ENCODE measurements at regions not wholly inside any gene's neighbourhood (a gene's known extent, or its start where the extent isn't known, plus 50 kb on each side); places are given as distances from the start of the nearest gene placed in this dataset.

GRCh38 chr6:97812940-97813339 lies 529.9 kb upstream of the MMS22L start:
- TF ChIP-seq EZH2 (IDR thresholded peaks at IDR 0.05; ENCODE audit: low read depth, low read length, severe bottlenecking) (no peak), JUND (IDR thresholded peaks at IDR 0.05; ENCODE audit: low read length) (no peak), CTCF (IDR thresholded peaks at IDR 0.05; ENCODE audit: control extremely low read depth in 1 of 3, insufficient read depth in 1 of 3, low read depth in 1 of 3, low read length in 3 of 3) (no peak), SIN3A (conservative IDR thresholded peaks at IDR 0.05 in 1 of 2, IDR thresholded peaks at IDR 0.05 in 1 of 2; ENCODE audit: low read depth in 1 of 2, low read length in 2 of 2) (no peak), MAFK (IDR thresholded peaks at IDR 0.05; ENCODE audit: low read depth, low read length) (no peak), POLR2A (IDR thresholded peaks at IDR 0.05; ENCODE audit: control extremely low read depth in 1 of 2, low read depth in 2 of 2, low read length in 2 of 2) (no peak), TCF12 (IDR thresholded peaks at IDR 0.05; ENCODE audit: low read depth, low read length) (no peak), ATF2 (IDR thresholded peaks at IDR 0.05; ENCODE audit: low read length) (no peak), POLR2AphosphoS5 (IDR thresholded peaks at IDR 0.05; ENCODE audit: low read depth, low read length) (no peak), KDM1A (IDR thresholded peaks at IDR 0.05; ENCODE audit: borderline replicate concordance, low read length) (no peak), RAD21 (IDR thresholded peaks at IDR 0.05 in 1 of 2, conservative IDR thresholded peaks at IDR 0.05 in 1 of 2; ENCODE audit: low read depth in 2 of 2, low read length in 2 of 2) (no peak), RFX5 (IDR thresholded peaks at IDR 0.05; ENCODE audit: borderline replicate concordance, low read depth, low read length) (no peak), ZNF274 (IDR thresholded peaks at IDR 0.05; ENCODE audit: borderline replicate concordance, extremely low read depth, low read length) (no peak), POU5F1 (IDR thresholded peaks at IDR 0.05; ENCODE audit: low read depth, low read length) (no peak)
